ENCODE measurements at regions not wholly inside any gene's neighbourhood (a gene's known extent, or its start where the extent isn't known, plus 50 kb on each side); places are given as distances from the start of the nearest gene placed in this dataset.
"Not testable (repeated sequence)": the region's sequence is repeated elsewhere in the genome, so short reads cannot be mapped to it uniquely, and the experiment has no call there.

- peak; percentile 8 to 68 for DNase-seq
Observed at GRCh38 chr7:25675789-25676474, 447.6 kb upstream of the NPVF start.

DNA sequence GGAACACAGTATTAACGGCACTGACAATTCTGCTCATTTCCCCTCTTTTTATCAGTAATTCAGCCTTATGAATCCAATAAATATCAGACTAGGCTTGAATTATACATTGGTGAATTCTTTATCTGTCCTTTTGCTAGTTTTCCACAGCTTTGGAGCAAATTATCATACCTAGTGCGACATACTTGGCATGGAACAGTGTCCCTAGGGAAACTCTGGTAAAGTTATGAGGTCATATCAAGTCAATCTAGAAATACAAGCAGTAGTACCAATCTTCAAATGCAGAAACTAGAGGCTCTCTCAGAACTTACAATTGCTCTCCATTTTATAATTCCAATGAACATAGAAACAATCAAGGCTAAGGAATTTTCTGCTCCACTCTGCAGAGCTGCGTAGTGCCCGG, 449.3 kb upstream of the NPVF start:
- no peak for DNase-seq

DNA sequence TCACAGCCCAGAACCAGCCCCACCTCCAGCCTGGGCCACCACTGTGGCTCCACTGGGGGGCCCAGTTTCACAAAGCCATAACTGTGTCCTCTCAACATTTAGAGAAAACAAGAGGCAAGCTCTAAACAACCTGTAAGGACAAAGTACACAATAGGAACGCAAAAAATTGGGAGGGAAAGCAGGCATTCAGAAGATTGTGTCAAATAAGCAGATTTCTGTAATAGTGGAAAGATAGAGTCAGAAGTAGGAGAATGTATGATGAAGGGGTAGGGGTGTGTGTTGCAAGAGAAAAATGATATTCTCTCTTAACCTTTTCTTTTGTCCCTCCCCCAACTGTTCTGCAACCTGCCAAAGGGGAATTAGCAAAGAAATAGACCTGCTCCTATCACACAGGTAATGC, 449.9 kb upstream of the NPVF start:
- no peak for DNase-seq

GRCh38 chr7:25680636-25681035, 452.4 kb upstream of the NPVF start:
- DNase-seq: no peak

DNA sequence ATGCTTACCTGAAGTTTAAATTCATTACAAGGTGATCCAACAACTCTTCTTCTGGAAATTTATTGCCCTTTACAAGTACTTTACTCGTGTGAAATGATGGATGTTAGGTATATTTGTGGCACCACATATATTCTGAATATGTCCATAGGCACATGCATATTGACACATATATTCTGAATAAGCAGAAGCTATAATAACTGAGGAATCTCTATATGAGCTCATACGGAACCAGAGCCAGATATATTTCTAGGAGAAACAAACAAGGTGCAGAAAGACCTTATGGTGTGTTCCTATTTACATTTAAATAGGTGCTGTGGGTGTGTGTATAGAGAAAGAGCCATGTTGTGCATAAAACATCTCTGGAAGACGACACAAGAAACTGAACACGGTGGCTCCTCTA, 456.1 kb upstream of the NPVF start:
- DNase-seq: no peak

- no peak for DNase-seq
Observed at GRCh38 chr7:25686493-25686892, 458.2 kb upstream of the NPVF start.

- no peak for DNase-seq
Observed at GRCh38 chr7:25694211-25694610, 457.8 kb upstream of the NFE2L3 start.

- no peak for DNase-seq
Observed at GRCh38 chr7:25694699-25695098, 457.3 kb upstream of the NFE2L3 start.

DNA sequence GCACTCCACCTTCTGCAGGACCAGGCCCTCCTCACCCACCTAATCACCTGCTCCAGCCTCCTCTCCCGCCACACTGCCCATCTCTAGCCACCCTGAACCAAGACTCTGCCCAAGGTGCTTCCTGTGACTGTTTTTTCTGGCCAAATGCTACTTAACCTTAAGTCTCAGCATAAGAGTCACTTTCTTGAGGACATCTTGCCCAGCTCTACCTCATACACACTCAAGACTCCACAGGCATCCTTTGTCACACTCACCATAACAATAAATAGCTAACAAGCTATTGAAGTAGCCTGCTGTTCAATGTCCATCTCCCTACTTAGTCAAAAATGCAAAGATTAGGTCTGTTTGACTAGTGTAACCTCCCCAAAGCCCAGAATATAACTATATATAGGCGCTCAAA, 455.4 kb upstream of the NFE2L3 start:
- DNase-seq: no peak

DNA sequence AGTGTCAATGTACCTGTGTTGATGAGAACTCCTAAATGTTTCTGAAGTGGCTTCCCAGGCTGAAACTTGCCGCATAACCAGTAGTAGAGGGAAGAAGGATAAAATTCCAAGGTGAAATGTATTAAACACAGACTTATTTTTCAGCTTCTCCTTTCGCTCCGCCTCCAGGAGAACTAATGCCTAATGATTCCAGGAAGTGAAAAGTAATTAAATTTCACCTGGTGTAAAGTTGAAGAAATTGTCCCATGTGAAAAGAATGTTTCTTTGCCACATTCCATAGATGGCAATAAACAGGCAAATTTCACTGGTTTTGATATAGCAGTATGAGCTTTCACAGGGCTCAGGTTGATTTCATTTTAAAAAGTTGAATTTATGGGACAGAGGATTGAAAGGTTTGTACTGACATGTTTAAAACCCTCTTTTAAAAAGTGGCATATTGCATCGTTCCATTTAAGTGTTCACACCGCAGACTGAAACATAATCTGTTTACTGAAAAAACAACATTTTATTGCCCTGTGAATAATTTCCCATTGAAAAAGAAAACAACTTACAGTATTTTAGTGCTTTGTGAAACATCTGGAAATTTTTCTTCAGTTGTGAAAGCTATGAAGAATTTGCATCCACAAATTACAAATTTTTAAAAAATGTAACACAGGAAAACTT, 453.4 kb upstream of the NFE2L3 start:
- no peak for DNase-seq

GRCh38 chr7:25700141-25700540, 451.9 kb upstream of the NFE2L3 start:
- DNase-seq: not testable (repeated sequence)

DNA sequence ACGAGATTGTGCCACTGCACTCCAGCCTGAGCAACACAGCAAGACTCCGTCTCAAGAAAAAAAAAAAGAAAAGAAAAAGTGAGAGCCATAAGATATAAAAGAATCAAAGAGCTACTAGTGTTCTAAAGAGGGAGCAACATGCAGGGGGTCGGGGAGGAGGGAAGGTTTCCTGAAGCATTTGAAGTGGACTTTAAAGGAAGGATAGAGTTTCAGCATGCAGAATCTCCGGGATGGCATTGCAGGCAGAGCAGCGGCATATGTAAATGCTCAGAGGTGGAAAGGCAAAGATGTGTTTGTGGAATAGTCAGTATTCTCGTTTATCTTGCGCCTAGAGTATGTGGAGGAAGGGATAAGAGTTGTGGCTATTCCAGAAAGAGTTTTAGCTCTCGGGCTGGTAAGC, 447.6 kb upstream of the NFE2L3 start:
- no peak for DNase-seq

DNA sequence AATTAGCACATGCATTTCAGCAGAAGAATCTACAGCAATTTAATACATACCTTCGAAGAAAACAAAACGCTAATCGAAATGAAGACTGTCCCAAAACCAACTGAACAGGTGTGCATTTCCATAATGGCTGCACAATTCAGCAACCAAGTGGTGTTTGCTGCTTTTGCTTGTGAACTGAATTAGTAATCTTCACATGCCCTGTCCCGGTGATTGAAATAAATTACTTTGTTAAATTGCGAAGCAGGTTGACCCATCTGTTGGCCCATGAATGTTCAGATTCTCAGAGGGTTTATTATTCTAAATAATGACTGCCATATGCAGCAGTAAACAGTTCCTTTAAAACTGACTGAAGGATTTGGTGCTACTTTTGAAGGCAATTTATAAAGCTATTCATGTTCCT, 445.2 kb upstream of the NFE2L3 start:
- DNase-seq: no peak

GRCh38 chr7:25707768-25708620, 444.0 kb upstream of the NFE2L3 start:
- DNase-seq: no peak

DNA sequence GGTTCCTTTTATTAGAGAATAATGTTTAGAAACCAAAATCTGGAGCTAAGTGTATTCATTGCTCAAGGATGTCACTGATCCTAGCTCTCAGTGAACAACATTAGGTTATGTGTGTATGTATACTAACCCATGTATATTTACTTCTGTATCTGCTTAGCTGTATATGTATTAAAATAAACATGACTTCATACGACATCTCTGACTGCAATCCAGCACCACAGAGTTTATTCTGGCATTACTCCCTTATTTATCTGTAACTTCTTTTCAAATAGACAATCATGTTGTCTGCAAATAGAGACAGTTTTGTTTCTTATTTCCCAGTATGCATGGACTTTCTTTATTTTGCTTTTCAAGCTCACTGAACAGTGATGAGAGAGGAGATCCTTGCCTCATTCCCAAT, 441.0 kb upstream of the NFE2L3 start:
- DNase-seq: no peak

- no peak for DNase-seq
Observed at GRCh38 chr7:25711940-25712339, 440.1 kb upstream of the NFE2L3 start.

DNA sequence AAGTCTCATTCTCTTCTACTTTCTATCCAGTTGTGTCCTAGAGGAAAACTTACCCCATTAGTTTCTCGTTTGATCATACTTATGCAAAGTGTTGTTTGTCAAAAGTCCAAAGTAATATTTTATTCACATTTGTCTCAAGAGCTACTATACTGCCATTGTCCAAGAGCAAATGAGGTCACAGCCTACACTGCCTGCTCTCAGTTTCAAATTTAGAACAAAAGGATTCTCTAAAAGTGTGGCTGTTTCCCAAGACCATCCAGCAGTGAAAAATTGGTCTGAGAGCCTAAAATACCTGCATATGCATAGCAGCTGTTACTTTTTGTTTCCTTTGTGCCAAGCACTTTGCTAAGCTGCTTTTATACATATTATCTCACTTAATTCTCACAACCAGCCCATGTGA, 439.5 kb upstream of the NFE2L3 start:
- DNase-seq: no peak

GRCh38 chr7:25714013-25714412, 438.0 kb upstream of the NFE2L3 start:
- no peak for DNase-seq

- DNase-seq: no peak
Observed at GRCh38 chr7:25716421-25716820, 435.6 kb upstream of the NFE2L3 start.

DNA sequence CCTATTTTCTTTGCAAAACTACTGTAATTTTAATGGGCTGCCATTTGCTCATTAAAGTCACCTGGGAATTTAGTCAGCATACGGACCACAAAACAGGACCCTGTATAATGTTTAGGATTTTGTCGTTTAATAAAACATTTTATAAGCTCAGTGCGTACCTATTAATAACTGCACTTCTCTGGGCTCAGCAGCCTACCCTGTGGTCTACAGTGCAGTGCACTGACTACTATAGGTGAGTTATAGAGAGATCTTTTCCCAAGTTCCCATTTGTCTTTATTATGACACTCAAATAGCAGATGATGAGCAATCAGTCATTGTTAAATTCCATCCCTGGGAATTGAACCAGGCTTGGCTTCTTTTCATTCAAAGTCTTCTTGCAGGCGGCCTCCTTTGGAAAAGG, 433.4 kb upstream of the NFE2L3 start:
- no peak for DNase-seq

DNA sequence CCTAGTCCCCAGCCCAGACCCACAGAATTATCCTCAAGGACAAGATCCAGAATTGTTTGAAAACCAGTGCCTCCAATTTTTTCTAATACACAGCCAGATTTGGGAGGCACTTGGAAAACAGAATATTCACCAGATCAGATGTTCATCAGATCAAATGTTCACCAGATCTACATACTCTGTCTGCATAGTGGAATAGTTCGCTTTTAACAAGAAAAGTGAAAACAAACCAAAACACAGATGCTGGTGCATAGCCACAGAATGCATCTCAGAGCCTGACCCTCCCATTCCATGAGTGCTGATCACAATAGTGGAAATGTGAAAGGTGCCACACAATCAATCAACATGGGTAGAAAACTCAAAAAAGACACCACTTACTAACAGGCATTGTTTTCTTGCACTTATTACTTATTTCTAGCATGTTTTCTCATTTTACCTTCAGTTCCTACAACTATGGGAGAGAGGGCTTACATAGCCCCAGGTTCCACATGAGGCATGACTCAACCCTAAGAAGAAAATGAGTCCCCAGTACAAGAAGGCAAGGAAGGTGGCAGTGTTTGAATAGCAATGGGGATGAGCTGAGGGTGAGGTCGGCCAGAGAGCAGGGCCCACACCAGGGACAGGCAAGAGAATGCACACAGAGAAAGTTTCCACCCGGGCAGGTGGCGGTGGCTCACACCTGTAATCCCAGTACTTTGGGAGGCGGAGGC, 432.7 kb upstream of the NFE2L3 start:
- no peak for DNase-seq

GRCh38 chr7:25720427-25720826, 431.6 kb upstream of the NFE2L3 start:
- no peak for DNase-seq

DNA sequence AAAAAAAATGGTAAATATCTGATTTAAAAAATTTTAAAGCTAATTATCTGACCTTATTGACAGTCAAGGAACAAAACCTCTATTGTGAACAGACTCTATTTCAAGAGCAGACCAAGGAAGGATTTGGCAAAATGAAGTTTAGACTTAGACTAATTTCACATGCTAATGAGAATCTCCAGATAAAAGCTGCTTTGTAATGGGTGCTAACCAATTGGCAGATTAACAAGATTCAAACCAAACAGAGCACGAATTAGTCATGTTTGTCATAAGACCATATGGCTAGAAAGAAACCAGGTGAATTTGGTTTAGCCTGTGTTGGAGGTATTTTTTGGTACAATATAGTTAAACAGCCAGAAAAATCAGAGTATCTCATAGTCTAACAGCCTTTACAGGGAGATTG, 429.1 kb upstream of the NFE2L3 start:
- DNase-seq: no peak

Data from NCI-H2081 (cell line).